Fibroblast of peridontal ligament (primary cell): ENCODE measurements at regions not wholly inside any gene's neighbourhood (a gene's known extent, or its start where the extent isn't known, plus 50 kb on each side); places are given as distances from the start of the nearest gene placed in this dataset.
"Not testable (repeated sequence)": the region's sequence is repeated elsewhere in the genome, so short reads cannot be mapped to it uniquely, and the experiment has no call there.

ENCODE experiments used
- DNase-seq: peaks from one replicate; pipeline ENCODE4 v3.0.0-alpha.2; 2010; ENCODE audit errors: extremely low read depth

GRCh38 chr13:20311596-20311995 is 79.5 kb upstream of the GJB6 start:
- no peak for DNase-seq

GRCh38 chr13:20311022-20311421 is 78.9 kb upstream of the GJB6 start:
- DNase-seq = no peak

GRCh38 chr13:20306039-20306438 is 73.9 kb upstream of the GJB6 start:
- DNase-seq = no peak

- DNase-seq = no peak
These were observed 73.5 kb upstream of the GJB6 start for GRCh38 chr13:20305587-20305986.

- DNase-seq = not testable (repeated sequence)
These were observed 71.9 kb upstream of the GJB6 start for GRCh38 chr13:20304061-20304460.

GRCh38 chr13:20303636-20304035 is 71.5 kb upstream of the GJB6 start:
- DNase-seq = no peak

GRCh38 chr13:20301403-20302071 is 69.4 kb upstream of the GJB6 start:
- DNase-seq = no peak

- DNase-seq = no peak
These were observed 68.9 kb upstream of the GJB6 start for GRCh38 chr13:20301015-20301402.

- no peak for DNase-seq
These were observed 65.1 kb upstream of the GJB6 start for GRCh38 chr13:20297181-20297580.

GRCh38 chr13:20295956-20296355 is 63.8 kb upstream of the GJB6 start:
- no peak for DNase-seq

GRCh38 chr13:20294497-20294896 is 62.4 kb upstream of the GJB6 start:
- DNase-seq = no peak

GRCh38 chr13:20292301-20292700 is 60.2 kb upstream of the GJB6 start:
- DNase-seq = not testable (repeated sequence)

- DNase-seq = no peak
These were observed 59.6 kb upstream of the GJB6 start for GRCh38 chr13:20291675-20292074.

- DNase-seq = no peak
These were observed 58.9 kb upstream of the GJB6 start for GRCh38 chr13:20291037-20291436.

GRCh38 chr13:20288561-20288960 is 56.4 kb upstream of the GJB6 start:
- DNase-seq = no peak

- DNase-seq = no peak
These were observed 55.9 kb upstream of the GJB6 start for GRCh38 chr13:20287976-20288375.

- no peak for DNase-seq
These were observed 53.4 kb upstream of the GJB6 start for GRCh38 chr13:20285530-20285929.
